Upper lobe of left lung (tissue), 4 donors: ENCODE measurements at regions not wholly inside any gene's neighbourhood (a gene's known extent, or its start where the extent isn't known, plus 50 kb on each side); places are given as distances from the start of the nearest gene placed in this dataset.

Experiments used
- POLR2A ChIP-seq, 4 donors: fragments of 450-650 bp; IDR thresholded peaks; one replicate each; pipeline ENCODE4 v1.5.1; 2016 to 2017; ENCODE audit warnings: antibody characterized with exemption in 4 of 4, mild to moderate bottlenecking in 2 of 4
- POLR2AphosphoS5 ChIP-seq, 2 donors: sonication (generic); formaldehyde crosslinking; IDR thresholded peaks; one replicate each; pipeline ENCODE4 v1.5.1; 2017; ENCODE audit warnings: antibody characterized with exemption in 2 of 2

GRCh38 chr14:85714069-85714468, 184.1 kb downstream of the FLRT2 start:
- TF ChIP-seq POLR2AphosphoS5 (IDR thresholded peaks at IDR 0.05), result no peak
- TF ChIP-seq POLR2A (IDR thresholded peaks at IDR 0.05), result no peak
